GM19324 (cell line): ENCODE measurements at regions not wholly inside any gene's neighbourhood (a gene's known extent, or its start where the extent isn't known, plus 50 kb on each side); places are given as distances from the start of the nearest gene placed in this dataset.
"Not testable (repeated sequence)": the region's sequence is repeated elsewhere in the genome, so short reads cannot be mapped to it uniquely, and the experiment has no call there.

Experiments
- ATAC-seq: cut with Tn5 transposase; IDR thresholded peaks from one replicate; pipeline ENCODE4 v1.9.1; 2021; ENCODE audit warnings: mild to moderate bottlenecking, moderate library complexity; ENCODE audit not compliant: unreplicated experiment, low FRiP score

GRCh38 chr5:110812639-110813038 is 73.8 kb downstream of the SLC25A46 start:
- ATAC-seq, result no peak

GRCh38 chr5:110815916-110816605 is 77.3 kb downstream of the SLC25A46 start:
- ATAC-seq, result no peak

- no peak for ATAC-seq
Measured at GRCh38 chr5:110817459-110817858, 78.7 kb downstream of the SLC25A46 start.

GRCh38 chr5:110823571-110823970 is 84.8 kb downstream of the SLC25A46 start:
- ATAC-seq, result no peak

GRCh38 chr5:110824936-110825441 is 86.2 kb downstream of the SLC25A46 start:
- no peak for ATAC-seq

- peak; percentile 54 for ATAC-seq
Measured at GRCh38 chr5:110832683-110833082, 93.9 kb downstream of the SLC25A46 start.

- not testable (repeated sequence) for ATAC-seq
Measured at GRCh38 chr5:110834933-110835332, 96.1 kb downstream of the SLC25A46 start.

- no peak for ATAC-seq
Measured at GRCh38 chr5:110836851-110837250, 98.0 kb downstream of the SLC25A46 start.

- ATAC-seq, result not testable (repeated sequence)
Measured at GRCh38 chr5:110838357-110838756, 99.5 kb downstream of the SLC25A46 start.

GRCh38 chr5:110838961-110839360 is 100.2 kb downstream of the SLC25A46 start:
- ATAC-seq, result no peak

- ATAC-seq, result no peak
Measured at GRCh38 chr5:110840347-110840960, 101.6 kb downstream of the SLC25A46 start.

- ATAC-seq, result no peak
Measured at GRCh38 chr5:110841137-110841536, 102.3 kb downstream of the SLC25A46 start.

GRCh38 chr5:110842948-110843347 is 104.1 kb downstream of the SLC25A46 start:
- no peak for ATAC-seq

- no peak for ATAC-seq
Measured at GRCh38 chr5:110844251-110844650, 105.4 kb downstream of the SLC25A46 start.

- ATAC-seq, result no peak
Measured at GRCh38 chr5:110846398-110847001, 107.7 kb downstream of the SLC25A46 start.

GRCh38 chr5:110851357-110851756 is 112.5 kb downstream of the SLC25A46 start:
- ATAC-seq, result no peak

- peak; percentile 93 for ATAC-seq
Measured at GRCh38 chr5:110852053-110852452, 113.2 kb downstream of the SLC25A46 start.

- ATAC-seq, result no peak
Measured at GRCh38 chr5:110852541-110852940, 113.7 kb downstream of the SLC25A46 start.

- ATAC-seq, result no peak
Measured at GRCh38 chr5:110853267-110853666, 114.5 kb downstream of the SLC25A46 start.

- no peak for ATAC-seq
Measured at GRCh38 chr5:110854200-110854599, 115.4 kb downstream of the SLC25A46 start.

- no peak for ATAC-seq
Measured at GRCh38 chr5:110855961-110856360, 117.2 kb downstream of the SLC25A46 start.
